ENCODE measurements at regions not wholly inside any gene's neighbourhood (a gene's known extent, or its start where the extent isn't known, plus 50 kb on each side); places are given as distances from the start of the nearest gene placed in this dataset.
"Not testable (repeated sequence)": the region's sequence is repeated elsewhere in the genome, so short reads cannot be mapped to it uniquely, and the experiment has no call there.

DNA sequence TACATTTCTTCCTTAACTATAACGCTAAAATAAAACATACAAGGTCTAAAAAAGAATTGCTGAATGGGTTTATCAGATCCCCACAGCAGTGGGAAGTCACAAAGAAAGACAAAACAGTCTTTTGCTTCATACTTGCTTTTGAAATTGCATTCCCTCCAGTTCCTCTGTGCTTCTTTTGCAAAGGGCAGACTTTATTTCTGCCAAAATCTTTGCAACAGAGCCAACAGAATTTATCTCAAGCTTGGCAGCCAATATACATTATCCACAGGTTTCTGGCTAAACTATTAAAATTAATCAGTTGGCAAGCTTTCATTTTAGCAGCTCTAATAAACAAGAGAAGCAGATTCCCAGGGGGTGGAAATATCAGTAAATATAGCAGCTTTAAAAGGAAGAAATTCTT, 378.9 kb upstream of the CA10 start:
- no peak for DNase-seq (ENCODE audit: low read depth)

DNA sequence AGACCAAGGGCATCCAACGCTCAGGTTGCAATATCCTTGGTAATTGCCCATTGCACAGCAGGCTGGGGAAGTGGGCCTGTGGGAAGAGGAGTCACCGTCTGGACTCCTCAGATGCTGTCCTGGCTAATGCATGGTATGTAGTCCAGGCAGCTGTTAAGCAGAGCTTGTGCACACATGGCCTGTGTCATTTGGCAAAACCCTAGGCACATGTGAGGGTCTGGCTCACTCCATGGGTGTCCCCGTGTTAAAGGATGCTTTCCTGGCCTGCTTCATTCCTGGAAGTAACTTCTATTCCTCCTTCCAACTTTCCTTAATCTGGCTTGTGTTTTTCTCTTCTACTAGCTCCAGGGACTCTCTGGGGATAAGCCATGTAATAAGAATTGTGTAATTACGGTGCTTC, 378.0 kb upstream of the CA10 start:
- DNase-seq (ENCODE audit: low read depth), result no peak

DNA sequence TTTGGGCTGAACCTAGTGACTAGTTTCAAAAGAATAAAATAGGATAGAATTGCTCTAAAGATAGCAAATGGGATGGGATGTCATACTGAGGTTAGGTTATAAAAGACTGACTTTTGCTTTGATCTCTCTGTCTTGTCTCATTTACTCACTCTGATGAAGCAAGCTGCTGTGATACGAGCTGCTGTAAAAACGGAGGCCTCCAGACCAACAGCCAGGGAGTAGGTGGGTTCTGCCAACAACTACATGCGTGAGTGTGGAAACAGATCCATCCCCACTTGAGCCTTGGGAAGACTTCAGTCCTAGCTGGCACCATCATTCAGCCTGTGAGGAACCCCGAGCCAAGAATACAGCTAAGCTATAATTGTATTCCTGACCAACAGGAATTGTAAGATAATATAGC, 373.9 kb upstream of the CA10 start:
- DNase-seq (ENCODE audit: low read depth), result no peak

DNA sequence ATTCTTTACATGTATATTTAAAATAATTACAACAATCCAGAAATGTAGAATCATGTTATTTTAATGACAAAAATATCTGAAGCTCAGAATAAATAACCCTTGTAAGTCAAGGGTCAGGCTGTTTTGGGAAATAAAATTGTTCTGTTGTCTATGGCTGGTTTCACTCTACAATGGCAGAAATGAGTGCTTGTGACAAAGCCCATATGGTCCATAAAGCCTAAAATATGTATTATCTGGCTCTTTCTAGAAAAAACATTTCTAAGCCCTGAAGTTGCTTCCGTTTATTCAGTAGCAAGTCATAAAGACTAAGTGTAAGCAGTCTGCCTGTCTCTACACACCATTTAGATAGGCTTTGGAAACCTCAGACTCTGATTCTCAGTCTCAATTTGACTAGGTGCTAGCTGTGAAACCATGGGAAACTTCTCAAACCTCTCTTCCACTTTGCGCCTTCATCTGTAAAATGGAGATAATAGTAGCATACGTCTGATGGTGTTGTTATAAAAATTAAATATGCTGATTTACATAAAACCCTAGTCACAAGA, 365.7 kb upstream of the CA10 start:
- no peak for DNase-seq (ENCODE audit: low read depth)

DNA sequence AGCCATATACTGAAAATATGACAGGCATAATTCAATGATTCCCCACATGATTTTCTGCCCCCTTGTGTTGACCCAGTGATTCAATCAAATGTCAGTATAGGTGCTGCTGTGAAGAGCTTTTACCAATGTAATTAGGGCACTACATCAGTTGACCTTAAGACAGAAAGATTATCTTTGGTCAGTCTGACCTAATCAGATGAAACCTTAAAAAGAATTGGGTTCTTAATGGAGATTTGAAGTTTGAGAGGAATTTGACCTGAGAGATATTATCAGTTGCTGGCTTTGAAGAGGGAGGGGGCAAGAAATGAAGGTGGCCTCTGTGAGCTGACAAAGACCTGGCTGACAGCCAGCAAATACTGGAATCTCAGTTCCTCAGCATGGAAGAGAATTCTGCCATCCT, 358.7 kb upstream of the CA10 start:
- DNase-seq (ENCODE audit: low read depth), result no peak

DNA sequence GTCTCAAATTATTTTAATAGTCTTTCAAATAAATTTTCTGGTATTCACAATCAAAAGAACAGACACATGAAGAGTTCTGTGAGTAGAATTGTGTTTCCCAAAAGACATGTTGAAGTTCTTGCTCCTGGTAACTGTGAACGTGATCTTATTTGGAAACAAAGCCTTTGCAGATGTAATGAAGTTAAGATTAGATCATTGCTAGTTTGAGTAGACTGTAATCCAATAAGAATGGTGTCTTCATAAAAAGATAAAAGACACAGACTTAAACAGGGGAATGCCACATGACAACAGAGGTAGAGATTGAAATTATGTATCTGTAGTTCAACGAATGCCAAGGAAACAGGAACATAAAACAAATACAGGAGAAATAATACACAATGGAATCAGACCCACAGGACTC, 357.4 kb upstream of the CA10 start:
- no peak for DNase-seq (ENCODE audit: low read depth)

DNA sequence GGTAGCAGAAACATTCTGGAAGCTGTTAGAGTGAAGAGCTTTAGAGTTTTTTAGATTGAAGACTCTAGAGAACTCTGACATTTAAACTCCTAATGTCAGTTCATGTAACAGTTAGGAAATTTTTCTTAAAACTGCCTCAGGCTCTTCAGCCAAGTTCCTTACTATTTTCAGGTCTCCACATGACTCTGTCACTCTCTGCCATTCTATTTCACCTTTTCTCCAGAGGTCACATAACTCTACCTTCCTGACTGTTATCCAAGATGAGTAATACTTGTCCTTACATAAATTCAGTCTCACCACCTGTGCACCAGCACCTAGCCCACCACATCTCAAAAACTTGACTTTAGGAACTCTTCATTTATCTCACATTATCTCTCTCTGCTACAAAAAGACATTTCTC, 347.1 kb upstream of the CA10 start:
- DNase-seq (ENCODE audit: low read depth), result no peak

DNA sequence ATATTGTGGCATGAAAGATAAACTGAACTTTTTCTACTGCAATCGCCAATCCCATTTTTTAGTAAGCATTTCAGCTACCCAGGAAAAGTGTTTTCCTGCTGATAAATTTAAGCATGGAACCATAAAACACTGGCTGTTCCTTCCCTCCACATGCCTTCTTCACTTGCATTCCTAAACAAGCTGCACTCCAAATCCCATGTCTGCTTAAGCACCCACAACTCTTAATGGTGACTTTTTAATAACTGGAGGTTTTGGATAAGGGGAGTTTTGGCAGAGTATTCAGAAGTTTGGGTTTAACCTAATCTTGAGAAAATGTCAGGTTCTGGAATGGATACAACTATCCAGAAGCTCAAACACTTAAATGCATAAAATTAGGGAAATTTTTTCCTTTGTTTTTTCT, 345.6 kb upstream of the CA10 start:
- no peak for DNase-seq (ENCODE audit: low read depth)

DNA sequence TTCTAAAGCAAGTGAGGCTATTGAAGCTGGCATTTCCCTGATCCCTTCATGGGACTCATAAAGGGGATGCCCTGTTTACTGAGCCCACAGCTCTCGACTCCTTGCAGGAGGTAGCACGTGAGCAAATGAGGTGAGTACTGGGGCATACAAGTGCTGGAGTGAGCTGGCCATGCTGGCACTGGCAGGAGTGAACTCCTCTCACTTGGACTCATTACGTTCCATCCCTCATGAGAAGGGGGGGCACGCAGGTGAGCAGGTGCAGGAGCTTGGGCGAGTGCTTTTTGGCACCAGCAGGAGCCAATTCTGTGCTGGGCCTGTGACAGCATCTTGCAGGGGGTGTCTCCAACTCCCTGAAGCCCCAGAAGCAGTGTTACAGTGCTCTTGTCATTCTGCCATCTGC, 337.1 kb upstream of the CA10 start:
- no peak for DNase-seq (ENCODE audit: low read depth)

DNA sequence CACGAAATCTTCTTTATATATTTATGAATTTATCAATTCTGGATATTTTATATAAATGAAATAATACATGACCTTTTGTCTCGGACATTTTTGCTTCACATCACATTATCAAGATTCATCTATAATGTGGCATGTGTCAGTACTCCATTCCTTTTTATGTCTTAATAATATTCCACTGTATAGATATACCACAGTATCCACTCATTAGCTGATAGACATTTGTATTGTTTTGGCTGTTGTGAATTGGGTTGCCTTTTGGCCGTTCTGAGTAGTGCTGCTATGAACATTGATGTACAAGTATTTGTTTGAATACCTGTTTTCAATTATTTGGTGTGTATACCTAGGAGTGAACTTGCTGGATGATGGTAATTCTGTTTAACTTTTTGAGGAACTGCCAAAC, 323.8 kb upstream of the CA10 start:
- no peak for DNase-seq (ENCODE audit: low read depth)

DNA sequence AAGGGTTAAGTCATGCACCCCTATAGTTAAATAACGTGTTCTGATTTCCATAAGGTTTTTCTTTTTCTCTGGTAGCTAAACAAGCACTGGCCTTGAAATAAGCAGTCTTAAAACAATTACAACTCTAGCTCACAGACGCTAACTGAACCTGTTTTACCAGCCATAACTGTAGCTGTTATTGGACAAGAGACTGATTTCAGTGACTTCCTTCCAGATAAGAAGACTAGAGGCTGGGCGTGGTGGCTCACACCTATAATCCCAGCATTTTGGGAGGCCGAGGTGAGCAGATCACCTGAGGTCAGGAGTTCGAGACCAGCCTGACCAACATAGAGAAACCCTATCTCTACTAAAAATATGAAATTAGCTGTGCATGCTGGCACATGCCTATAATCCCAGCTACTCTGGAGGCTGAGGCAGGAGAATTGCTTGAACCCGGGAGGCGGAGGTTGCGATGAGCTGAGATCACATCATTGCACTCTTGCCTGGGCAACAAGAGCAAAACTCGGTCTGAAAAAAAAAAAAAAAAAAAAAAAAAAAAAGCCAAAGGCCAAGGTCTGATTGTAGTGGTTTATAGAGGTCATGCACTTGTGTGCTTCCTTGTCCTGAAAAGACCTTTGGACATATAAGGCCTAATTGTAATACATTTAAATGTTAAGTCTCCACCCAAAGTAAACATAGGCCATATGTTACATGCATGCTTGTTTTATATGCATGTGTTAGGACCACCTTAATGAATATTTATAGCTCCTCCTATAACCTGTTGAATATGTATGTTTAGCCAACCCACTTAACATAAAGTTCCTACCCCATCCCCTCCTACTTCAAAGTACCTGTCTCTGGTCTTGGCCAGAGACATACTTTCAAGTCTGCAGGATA, 319.5 kb upstream of the CA10 start:
- DNase-seq (ENCODE audit: low read depth), result no peak

DNA sequence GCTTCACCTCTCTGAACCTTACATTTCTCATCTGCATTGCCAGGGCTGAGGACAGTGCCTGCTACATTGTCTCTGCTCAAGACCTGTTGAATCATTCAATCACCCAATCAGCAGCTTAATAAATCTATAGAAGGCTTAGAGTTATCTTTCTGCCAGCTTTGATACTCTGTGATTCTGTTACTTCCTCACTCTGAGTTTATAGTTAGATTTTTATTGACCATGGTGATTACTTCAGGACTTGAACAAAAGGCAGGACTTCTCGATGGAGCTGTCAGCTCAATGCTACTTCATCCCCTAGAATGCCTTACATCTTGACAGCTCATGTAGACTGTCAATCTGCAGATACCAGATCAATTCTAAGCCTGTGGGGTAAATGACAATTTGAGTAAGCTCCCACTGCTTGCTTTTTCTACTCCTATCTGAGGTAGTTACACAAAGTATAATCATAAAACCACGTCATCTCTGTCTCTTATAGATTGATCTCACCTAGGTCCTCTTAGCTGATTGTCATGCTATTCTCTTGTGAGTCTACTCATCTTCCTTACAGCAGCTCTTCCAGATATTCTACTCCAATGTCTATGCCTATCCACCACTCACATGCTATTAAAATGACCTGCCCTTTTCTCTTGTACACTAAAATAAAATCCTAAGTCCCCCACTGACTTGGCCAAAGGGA, 318.3 kb upstream of the CA10 start:
- DNase-seq (ENCODE audit: low read depth), result no peak

DNA sequence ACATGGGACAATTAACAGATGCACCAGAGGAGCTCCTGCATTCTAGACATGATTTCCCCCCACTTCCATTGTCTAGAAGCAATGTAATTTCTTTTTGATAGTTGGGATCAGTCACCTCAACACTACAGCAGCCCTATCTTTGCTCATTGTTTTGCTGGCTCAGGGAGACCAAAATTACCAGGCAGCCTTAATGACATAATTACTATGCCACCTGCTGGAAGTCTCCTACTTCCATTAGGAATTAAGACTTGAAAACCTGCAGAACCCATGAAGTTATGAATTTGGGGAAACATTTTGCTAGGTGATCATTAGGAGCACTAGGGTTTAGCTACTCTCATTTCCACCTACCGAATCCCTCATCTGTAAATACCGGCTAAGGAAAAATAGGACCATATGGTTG, 312.0 kb upstream of the CA10 start:
- no peak for DNase-seq (ENCODE audit: low read depth)

DNA sequence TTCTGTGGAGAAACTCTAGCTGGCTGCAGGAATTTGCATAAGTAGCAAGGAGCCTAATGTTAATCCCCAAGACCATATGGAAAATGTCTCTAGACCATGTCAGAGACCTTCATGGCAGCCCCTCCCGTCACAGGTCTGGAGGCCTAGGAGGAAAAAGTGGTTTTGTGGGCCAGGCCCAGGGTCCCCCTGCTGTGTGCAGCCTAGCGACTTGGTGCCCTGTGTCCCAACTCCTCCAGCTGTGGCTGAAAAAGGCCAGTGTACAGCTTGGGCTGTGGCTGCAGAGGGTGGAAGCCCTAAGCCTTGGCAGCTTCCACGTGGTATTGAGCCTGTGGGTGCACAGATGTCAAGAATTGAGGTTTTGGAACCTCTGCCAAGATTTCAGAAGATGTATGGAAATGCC, 306.9 kb upstream of the CA10 start:
- DNase-seq (ENCODE audit: low read depth), result no peak

DNA sequence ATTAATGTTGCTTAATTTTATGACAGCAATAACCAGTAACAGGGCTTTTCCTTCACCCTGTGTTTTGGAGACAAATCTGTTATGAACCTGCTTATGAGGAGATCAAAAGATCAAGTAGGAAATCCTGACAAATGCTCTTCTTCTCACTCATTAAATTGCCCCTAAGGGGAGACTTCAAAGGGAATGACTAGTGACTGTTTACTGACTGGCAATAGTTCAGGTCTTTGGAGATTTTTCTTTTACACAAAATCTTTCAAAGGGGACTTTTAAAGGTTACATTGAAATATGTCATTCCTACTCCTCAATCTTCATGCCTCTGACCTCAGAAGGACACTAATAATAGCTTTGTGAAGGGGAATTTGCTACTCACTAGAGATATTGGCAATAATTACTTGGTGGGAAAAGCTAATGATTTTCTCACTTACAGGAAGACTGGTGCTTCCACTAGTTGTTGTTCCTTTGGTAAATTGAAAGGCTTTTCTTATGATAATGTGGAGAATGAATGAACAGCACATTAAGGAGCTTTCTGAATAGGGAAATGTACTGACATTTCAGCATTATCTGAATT, 292.9 kb upstream of the CA10 start:
- DNase-seq (ENCODE audit: low read depth), result no peak

DNA sequence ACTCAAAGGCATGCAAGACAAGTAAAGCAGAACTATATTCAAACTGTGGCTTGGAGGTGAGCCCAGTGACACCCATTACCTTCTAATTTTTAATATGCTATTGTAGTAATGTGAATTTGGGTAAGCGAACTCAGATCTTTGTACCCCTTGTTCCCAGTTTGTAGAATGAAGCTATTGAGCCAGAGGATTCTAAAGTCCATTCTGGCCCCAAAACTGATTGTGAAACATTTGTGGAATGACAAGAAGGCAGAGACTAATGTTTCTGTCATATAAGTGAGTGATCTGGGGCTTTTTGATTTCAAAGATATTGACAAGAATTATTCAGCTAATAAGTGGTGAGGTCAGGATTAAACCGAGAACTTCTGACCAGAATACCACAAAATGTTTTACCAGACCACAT, 283.8 kb upstream of the CA10 start:
- no peak for DNase-seq (ENCODE audit: low read depth)

DNA sequence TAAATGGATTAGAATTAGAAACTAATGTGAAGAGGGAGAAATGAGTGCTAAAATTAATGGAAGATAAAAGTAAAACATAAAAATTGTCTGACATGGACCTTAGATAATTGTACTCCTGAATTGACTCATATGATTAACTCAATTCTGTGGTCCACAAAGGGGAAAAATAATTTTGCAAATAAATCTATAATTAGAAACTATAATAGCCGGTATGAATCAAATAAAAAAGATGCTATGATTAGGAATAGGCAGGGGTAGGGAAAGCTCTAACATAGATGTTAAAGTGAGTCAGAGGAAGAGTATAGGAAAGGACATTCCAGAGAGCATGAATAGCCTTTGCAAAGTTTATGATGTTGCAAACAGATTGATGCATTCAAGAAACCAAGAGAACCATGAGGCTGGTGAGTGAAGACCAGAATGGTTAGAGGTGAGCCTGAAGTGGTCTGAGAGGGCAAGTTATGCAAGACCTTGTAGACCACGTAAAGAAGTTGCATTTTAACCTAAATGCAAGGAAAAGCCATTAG, 262.1 kb upstream of the CA10 start:
- DNase-seq (ENCODE audit: low read depth), result no peak

DNA sequence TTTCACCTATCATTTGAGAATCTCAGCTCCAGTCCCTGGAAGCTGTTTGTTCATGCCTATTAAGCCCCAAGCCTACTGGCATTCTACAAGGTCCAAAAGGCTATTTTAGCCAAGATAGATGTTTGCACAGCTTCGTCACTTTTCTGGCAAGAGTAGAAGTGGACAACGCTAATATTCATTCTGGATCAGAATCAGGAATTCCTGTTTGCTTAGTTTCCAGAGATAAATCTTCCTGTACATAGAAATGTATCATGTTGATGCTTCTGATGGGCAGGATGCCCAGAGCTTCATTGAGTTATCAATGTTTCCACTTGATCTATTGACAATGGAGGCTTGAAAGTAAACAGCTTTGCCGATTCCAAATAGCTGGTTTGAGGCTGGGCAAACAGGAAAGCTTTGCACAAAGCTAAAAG, 260.7 kb upstream of the CA10 start:
- DNase-seq (ENCODE audit: low read depth), result no peak

DNA sequence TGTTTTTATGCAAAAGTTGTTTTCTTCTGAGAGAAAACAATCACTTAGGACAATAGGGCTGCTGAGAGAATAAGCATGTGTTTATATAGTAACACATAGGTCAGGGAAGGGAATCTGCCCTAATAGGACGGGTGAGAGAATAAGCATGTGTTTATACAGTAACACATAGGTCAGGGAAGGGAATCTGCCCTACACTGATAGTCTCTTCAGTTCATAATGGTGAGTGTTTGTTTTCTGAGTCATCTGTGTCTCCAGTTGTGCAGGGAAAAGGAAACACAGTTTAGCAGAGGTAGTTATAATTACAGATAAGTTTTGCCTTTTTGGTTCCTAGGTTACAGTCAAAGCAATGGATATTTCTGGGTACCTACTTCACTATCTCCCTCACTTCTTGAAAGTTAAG, 252.3 kb upstream of the CA10 start:
- no peak for DNase-seq (ENCODE audit: low read depth)

DNA sequence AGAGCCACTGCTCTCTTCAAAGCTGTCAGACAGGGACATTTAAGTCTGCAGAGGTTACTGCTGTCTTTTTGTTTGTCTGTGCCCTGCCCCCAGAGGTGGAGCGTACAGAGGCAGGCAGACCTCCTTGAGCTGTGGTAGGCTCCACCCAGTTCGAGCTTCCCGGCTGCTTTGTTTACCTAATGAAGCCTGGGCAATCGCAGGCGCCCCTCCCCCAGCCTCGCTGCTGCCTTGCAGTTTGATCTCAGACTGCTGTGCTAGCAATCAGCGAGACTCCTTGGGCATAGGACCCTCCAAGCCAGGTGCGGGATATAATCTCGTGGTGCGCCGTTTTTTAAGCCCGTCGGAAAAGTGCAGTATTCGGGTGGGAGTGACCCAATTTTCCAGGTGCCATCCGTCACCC, 250.7 kb upstream of the CA10 start:
- not testable (repeated sequence) for DNase-seq (ENCODE audit: low read depth)

DNA sequence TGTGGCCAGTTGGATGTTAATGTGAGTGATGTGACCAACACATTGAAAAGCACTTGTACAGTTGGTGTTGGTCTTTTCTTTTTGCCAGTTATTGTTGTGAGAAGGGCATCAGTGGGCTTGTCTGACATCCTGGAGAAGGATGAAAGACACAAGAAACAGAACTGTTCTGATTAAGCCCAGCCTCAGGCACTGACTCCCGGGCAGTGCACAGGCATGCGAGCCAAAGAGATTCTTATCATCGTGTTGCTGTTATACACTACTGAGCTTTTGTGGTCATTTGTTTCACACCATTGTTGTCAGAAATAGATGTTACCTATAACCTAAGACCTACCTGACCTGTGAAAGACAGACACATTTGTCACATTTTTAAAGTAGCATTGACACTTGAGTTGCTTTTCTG, 236.8 kb upstream of the CA10 start:
- DNase-seq (ENCODE audit: low read depth), result no peak

DNA sequence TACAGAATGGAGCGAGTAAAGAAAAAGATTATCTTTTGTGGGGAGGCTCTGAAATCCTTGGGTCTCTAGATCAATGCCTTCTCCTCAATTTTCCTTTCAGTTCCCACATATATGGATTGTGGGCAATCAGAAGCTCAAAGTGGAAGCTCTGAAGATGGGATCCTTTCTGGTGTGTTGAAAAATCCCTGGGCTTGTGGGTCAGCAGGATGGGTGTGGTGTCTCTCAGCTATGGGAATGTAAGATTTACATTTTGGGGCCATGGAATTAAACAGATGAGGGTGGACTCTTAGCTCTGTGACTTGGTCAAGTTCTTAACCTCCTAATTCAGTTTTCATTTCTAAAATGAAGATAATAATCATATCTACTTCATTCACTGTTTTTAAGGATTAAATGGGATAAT, 231.9 kb upstream of the CA10 start:
- no peak for DNase-seq (ENCODE audit: low read depth)

DNA sequence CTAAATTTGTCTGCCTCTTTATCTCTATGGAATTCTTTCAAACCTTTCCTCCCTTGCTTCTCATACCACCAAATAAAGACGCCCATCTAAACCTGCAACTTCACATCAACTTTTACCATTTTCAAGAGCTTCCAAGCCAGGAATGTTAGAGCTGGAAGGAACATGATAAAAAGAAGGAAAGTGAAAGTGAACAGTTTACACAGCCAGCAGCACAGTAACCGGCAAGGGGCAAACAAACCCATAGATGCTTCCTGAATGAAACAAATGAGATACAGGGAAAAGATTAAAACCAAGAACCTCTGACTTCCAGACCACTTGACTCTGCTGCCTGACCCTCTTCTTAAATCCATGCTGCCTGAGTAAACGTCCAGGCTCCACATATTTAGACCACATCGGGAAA, 231.1 kb upstream of the CA10 start:
- DNase-seq (ENCODE audit: low read depth), result no peak

All from CMK (cell line).